ENCODE measurements at regions not wholly inside any gene's neighbourhood (a gene's known extent, or its start where the extent isn't known, plus 50 kb on each side); places are given as distances from the start of the nearest gene placed in this dataset.
"Not testable (repeated sequence)": the region's sequence is repeated elsewhere in the genome, so short reads cannot be mapped to it uniquely, and the experiment has no call there.

DNA sequence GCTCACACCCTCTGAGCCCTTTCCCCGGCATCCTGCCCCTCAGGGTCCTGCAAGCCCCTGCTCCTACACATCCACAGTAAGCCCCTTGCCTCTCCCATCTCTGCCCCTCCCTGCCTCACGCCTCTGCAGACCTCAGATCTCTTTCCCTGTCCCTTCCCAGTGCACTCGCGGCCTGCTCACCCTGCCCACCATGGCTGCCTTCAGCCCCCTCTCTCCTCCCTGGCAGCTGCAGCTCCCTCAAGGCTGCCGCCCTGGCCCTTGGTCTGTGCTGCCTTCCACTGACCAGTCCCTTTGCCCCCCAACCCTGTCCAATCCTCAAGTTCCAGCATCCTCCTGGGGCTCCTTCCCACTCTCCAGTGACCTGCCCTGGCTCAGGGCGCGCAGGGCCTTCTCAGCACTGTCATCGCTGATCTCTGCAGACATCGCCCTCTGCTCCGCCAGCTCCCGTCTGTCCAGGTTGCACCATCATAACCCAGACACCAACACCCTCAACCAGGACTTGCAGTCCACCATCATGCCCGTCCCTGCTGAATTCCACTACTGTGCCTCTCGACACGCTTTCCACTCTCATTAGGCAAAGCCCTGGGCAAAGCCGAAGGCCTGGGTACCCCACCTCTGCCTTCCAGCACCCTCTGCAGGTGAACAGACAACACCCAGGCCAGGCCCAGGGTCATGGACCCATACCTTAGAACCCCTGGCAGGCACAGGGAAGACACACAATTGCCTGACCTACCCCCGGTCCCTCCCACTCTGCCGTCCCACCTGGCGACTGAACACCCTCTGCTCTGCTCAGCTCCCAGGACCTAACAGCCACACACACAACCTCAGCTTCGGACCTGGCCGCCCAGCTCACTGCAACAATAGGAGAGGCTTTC lies 97.8 kb upstream of the RUFY1 start:
- TF ChIP-seq, protein P1, sequence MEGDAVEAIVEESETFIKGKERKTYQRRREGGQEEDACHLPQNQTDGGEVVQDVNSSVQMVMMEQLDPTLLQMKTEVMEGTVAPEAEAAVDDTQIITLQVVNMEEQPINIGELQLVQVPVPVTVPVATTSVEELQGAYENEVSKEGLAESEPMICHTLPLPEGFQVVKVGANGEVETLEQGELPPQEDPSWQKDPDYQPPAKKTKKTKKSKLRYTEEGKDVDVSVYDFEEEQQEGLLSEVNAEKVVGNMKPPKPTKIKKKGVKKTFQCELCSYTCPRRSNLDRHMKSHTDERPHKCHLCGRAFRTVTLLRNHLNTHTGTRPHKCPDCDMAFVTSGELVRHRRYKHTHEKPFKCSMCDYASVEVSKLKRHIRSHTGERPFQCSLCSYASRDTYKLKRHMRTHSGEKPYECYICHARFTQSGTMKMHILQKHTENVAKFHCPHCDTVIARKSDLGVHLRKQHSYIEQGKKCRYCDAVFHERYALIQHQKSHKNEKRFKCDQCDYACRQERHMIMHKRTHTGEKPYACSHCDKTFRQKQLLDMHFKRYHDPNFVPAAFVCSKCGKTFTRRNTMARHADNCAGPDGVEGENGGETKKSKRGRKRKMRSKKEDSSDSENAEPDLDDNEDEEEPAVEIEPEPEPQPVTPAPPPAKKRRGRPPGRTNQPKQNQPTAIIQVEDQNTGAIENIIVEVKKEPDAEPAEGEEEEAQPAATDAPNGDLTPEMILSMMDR (IDR thresholded peaks at IDR 0.05; ENCODE audit: insufficient read depth, low read depth, low read length) = no peak
- Histone ChIP-seq H3K27me3 (ENCODE audit: control insufficient read depth, insufficient read depth, low read length) (no peaks in the 10 kb centered on the region), H3K36me3 (ENCODE audit: control insufficient read depth, insufficient read depth, low read length) (no peaks in the 10 kb centered on the region), H3K4me3 (ENCODE audit: low read depth, low read length) (no peak overlapping the region)
- DNase-seq (ENCODE audit: low read depth) = no peak
- ChIA-PET CTCF (interaction anchor here (0.5 to 1.0 kb wide), 3 partner anchors 8 to 1476 kb away, joined by 3 read pairs; no protein-coding TSS in a partner anchor), POLR2A (no interaction called here)

DNA sequence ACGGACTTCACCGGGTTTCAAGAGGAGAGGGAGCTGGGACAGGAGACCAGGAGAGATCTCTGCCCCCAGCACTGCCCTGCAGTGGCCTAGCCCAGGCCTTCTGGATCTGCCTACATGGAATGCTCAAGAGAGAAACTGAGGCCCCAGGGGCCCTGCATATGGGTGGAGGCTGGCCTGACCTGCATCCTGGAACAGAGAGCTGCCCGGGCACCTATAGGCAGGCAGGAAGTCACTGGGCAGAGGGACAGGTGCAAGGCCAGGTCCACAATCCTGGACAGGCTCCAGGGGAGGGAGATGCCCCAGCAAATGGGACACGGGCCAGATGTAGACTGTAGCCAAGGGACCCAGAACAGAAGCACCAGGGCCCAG lies 98.5 kb upstream of the RUFY1 start:
- no peaks in the 10 kb centered on the region for H3K27me3 ChIP-seq (ENCODE audit: control insufficient read depth, insufficient read depth, low read length)
- no peak for DNase-seq (ENCODE audit: low read depth)
- CTCF ChIA-PET = no interaction called here
- TF ChIP-seq, protein P1 (IDR thresholded peaks at IDR 0.05; ENCODE audit: insufficient read depth, low read depth, low read length) = no peak
- POLR2A ChIA-PET = no interaction called here
- H3K4me3 ChIP-seq (ENCODE audit: low read depth, low read length) = no peak overlapping the region
- no peaks in the 10 kb centered on the region for H3K36me3 ChIP-seq (ENCODE audit: control insufficient read depth, insufficient read depth, low read length)

DNA sequence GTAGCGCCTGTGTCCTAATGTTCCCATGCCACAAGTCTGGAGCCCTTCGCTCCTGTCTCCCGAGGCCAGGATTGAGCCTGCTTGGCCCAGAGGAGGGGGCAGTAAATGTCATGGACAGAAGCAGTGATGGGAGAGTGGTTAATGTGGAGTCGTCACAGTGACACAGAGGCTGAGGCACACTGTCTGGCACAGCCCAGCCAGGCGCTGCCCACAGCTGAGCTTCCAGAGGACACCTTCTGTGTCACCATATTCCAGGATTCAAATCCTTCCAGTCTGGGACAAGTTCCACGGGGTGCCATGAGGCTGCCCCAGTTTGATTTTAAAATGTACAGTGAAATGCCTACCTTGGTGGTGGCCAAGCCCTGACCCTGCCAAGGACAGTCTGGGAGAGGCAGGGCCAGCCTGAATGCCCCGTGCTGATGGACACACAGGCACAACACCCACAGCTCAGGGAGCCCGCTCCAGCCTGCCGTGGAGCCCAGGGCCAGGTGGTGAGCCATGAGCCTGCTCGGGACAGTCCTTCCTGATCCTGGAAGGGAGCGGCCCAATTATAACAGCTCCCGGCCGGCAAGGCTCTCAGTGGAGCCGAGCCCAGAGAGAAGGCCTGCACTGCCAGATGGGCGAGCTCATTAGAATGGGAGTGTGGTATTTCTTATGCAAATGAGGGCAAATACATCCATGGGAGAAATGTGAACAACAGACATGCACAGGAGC lies 99.1 kb upstream of the RUFY1 start:
- H3K27me3 ChIP-seq (ENCODE audit: control insufficient read depth, insufficient read depth, low read length) = no peaks in the 10 kb centered on the region
- no peaks in the 10 kb centered on the region for H3K36me3 ChIP-seq (ENCODE audit: control insufficient read depth, insufficient read depth, low read length)
- CTCF ChIA-PET = no interaction called here
- TF ChIP-seq, protein P1 (IDR thresholded peaks at IDR 0.05; ENCODE audit: insufficient read depth, low read depth, low read length) = no peak
- no peak overlapping the region for H3K4me3 ChIP-seq (ENCODE audit: low read depth, low read length)
- POLR2A ChIA-PET = no interaction called here
- no peak for DNase-seq (ENCODE audit: low read depth)

- POLR2A ChIA-PET; H3K4me3 ChIP-seq (ENCODE audit: low read depth, low read length); CTCF ChIA-PET: not testable (repeated sequence)
Observed at GRCh38 chr5:179449950-179450349, 100.4 kb upstream of the RUFY1 start.

DNA sequence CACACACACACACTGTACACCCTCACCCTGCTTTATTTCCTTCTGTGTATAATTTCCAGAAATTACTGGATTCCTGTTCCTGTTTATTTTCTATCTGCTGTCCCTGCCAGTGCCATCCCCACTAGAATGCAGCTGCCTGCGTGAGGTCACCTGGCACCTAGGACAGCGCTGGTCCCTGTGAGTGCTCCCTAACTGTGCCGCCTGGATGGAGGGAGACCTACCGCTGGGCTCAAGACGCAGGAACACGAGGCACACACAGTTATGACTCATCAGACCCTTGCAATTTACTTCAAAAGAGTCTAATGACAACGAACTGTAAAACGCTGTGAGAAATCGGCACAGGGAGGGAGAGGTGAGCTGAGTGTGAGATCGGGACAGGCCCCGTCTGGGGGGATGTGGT lies 102.1 kb upstream of the RUFY1 start:
- H3K27me3 ChIP-seq (ENCODE audit: control insufficient read depth, insufficient read depth, low read length); DNase-seq (ENCODE audit: low read depth); H3K36me3 ChIP-seq (ENCODE audit: control insufficient read depth, insufficient read depth, low read length); CTCF ChIA-PET; POLR2A ChIA-PET; H3K4me3 ChIP-seq (ENCODE audit: low read depth, low read length): not testable (repeated sequence)

More at GRCh38 chr5:179449950-179450349, 100.4 kb upstream of the RUFY1 start:
- not testable (repeated sequence) for H3K27me3 ChIP-seq (ENCODE audit: control insufficient read depth, insufficient read depth, low read length); DNase-seq (ENCODE audit: low read depth); H3K36me3 ChIP-seq (ENCODE audit: control insufficient read depth, insufficient read depth, low read length)

DNA sequence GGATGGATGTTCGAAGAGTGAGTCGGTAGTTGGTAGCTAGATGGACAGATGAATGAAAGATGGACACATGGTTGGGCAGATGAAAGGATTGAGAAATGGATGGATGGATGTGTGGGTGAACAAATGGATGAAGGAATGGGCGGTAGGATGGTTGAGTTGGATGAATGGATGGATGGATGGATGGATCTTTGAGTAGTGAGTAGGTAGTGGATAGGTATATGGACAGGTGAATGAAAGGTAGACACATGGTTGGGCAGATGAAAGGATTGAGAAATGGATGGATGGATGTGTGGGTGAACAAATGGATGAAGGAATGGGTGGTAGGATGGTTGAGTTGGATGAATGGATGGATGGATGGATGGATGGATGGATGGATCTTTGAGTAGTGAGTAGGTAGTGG lies 97.0 kb upstream of the ADAMTS2 start:
- H3K36me3 ChIP-seq (ENCODE audit: control insufficient read depth, insufficient read depth, low read length); POLR2A ChIA-PET; CTCF ChIA-PET; H3K4me3 ChIP-seq (ENCODE audit: low read depth, low read length); H3K27me3 ChIP-seq (ENCODE audit: control insufficient read depth, insufficient read depth, low read length); DNase-seq (ENCODE audit: low read depth): not testable (repeated sequence)

Data from BJ (cell line).